HepG2 (cell line): ENCODE measurements at regions not wholly inside any gene's neighbourhood (a gene's known extent, or its start where the extent isn't known, plus 50 kb on each side); places are given as distances from the start of the nearest gene placed in this dataset.

Source experiments
- ATAC-seq: fragments of 200-7000 bp; cut with Tn5 transposase; 3 replicates; pipeline ENCODE4 v1.9.1; 2020; ENCODE audit warnings: mild to moderate bottlenecking, moderate library complexity
- BruUV-seq: library from RNA; stranded (reverse); fragments of 400-500 nt; replicated peaks from 2 replicates; lab custom pipeline; 2021; lab: Mats Ljungman, UMichigan
- CTCF ChIA-PET: fragments of 300-600 bp; formaldehyde crosslinking; extraction: SDS; loops from one replicate; lab custom pipeline; 2021; ENCODE audit warnings: low total read pairs, inconsistent platforms, low intra/inter-chr PET ratio; lab: Yijun Ruan, JAX
- POLR2A ChIA-PET: fragments of 350-600 bp; sonication (Branson Sonifier 250); formaldehyde crosslinking; loops from one replicate; lab custom pipeline; 2020; ENCODE audit warnings: antibody characterized with exemption, inconsistent platforms; lab: Yijun Ruan, JAX
- DNase-seq: peaks from one replicate; pipeline ENCODE4 v3.0.0-alpha.2; 2015; ENCODE audit warnings: low spot score
- FAIRE-seq: peaks from 3 replicates; lab custom pipeline; 2011; peaks lifted over from hg19 to GRCh38; lab: Jason Lieb, UNC
- H2AFZ ChIP-seq: one replicate; pipeline ENCODE4 v1.6.1; 2011; ENCODE audit warnings: low read length, inconsistent platforms
- H3K27ac ChIP-seq: fragments of 300-600 bp; 3 replicates; pipeline ENCODE4 v1.8.0; 2011; ENCODE audit warnings: mixed run types, mild to moderate bottlenecking, mixed read lengths, low read length, inconsistent platforms; ENCODE audit not compliant: insufficient read depth; ENCODE audit errors: extremely low read length
- H3K27me3 ChIP-seq, 2 experiments: fragments of 200-600 bp in 1 of 2; 2 replicates in 1 of 2; 3 replicates in 1 of 2; pipeline versions ENCODE4 v1.6.0 to v1.8.0; 2011; ENCODE audit warnings: low read length in 2 of 2, mild to moderate bottlenecking in 2 of 2, moderate library complexity in 2 of 2, inconsistent platforms in 1 of 2; ENCODE audit not compliant: insufficient read depth in 2 of 2, control insufficient read depth in 1 of 2
- H3K36me3 ChIP-seq, 2 experiments: fragments of 200-600 bp in 1 of 2; replicated peaks in 1 of 2; 2 replicates in 1 of 2; 3 replicates in 1 of 2; pipeline versions ENCODE4 v1.5.1 to v1.8.0; 2011; ENCODE audit warnings: low read length in 2 of 2, inconsistent platforms in 1 of 2; ENCODE audit not compliant: insufficient read depth in 2 of 2, control insufficient read depth in 1 of 2
- H3K4me1 ChIP-seq: 2 replicates; pipeline ENCODE4 v1.5.1; 2012; ENCODE audit warnings: low read length, inconsistent platforms; ENCODE audit not compliant: insufficient read depth
- H3K4me2 ChIP-seq: 2 replicates; pipeline ENCODE4 v1.6.0; 2011; ENCODE audit warnings: low read depth, low read length, inconsistent platforms
- H3K4me3 ChIP-seq, 3 experiments: fragments of 200-600 bp in 1 of 3; sonication (generic), shearing (Covaris generic) in 1 of 3; replicated peaks in 1 of 3; 2 replicates each; pipeline ENCODE4 v1.5.1; 2011 to 2016; ENCODE audit warnings: low read length in 3 of 3, inconsistent platforms in 2 of 3, low read depth in 2 of 3, mild to moderate bottlenecking in 2 of 3, control low read depth in 1 of 3, mixed read lengths in 1 of 3; ENCODE audit not compliant: insufficient read depth in 1 of 3
- H3K79me2 ChIP-seq: one replicate; pipeline ENCODE4 v1.6.1; 2011; ENCODE audit warnings: low read length, inconsistent platforms; ENCODE audit not compliant: insufficient read depth
- H3K9ac ChIP-seq: 2 replicates; pipeline ENCODE4 v1.6.0; 2011; ENCODE audit warnings: mild to moderate bottlenecking, low read depth, low read length, inconsistent platforms; ENCODE audit not compliant: insufficient read depth
- H3K9me3 ChIP-seq: 2 replicates; pipeline ENCODE4 v1.5.1; 2012; ENCODE audit warnings: mild to moderate bottlenecking, low read length
- H4K20me1 ChIP-seq: 2 replicates; pipeline ENCODE4 v1.6.0; 2011; ENCODE audit warnings: inconsistent platforms, mild to moderate bottlenecking, low read length, moderate library complexity; ENCODE audit not compliant: insufficient read depth
- ATF7 ChIP-seq, 2 experiments: fragments of 450-650 bp in 1 of 2; sonication (generic) in 1 of 2; formaldehyde crosslinking in 1 of 2; IDR thresholded peaks; 2 replicates each; pipeline versions ENCODE4 v1.4.0 to v1.6.1; 2016 to 2020; ENCODE audit warnings: antibody characterized with exemption in 1 of 2, mild to moderate bottlenecking in 1 of 2, missing genetic modification reagents in 1 of 2
- DPF2 ChIP-seq: sonication (generic); formaldehyde crosslinking; IDR thresholded peaks from 2 replicates; pipeline ENCODE4 v1.4.0; 2020; ENCODE audit warnings: mild to moderate bottlenecking, low read depth, missing genetic modification reagents, borderline replicate concordance
- ELF1 ChIP-seq: sonication (generic); formaldehyde crosslinking; IDR thresholded peaks from 2 replicates; pipeline ENCODE4 v1.4.0; 2020; ENCODE audit warnings: missing genetic modification reagents
- GATAD1 ChIP-seq: IDR thresholded peaks from 2 replicates; pipeline ENCODE4 v1.6.1; 2016; ENCODE audit warnings: missing genetic modification reagents, missing compliant biosample characterization
- KAT8 ChIP-seq: IDR thresholded peaks from 2 replicates; pipeline ENCODE4 v1.6.1; 2016; ENCODE audit warnings: missing genetic modification reagents, missing compliant biosample characterization
- MXD4 ChIP-seq: IDR thresholded peaks from 2 replicates; pipeline ENCODE4 v1.6.1; 2016; ENCODE audit warnings: mild to moderate bottlenecking, missing biosample characterization, missing genetic modification reagents
- PAF1 ChIP-seq: IDR thresholded peaks from 2 replicates; pipeline ENCODE4 v1.6.1; 2016; ENCODE audit warnings: missing genetic modification reagents, missing compliant biosample characterization
- PITX1 ChIP-seq: sonication (generic); formaldehyde crosslinking; IDR thresholded peaks from 2 replicates; pipeline ENCODE4 v1.5.1; 2020; ENCODE audit warnings: mild to moderate bottlenecking, missing genetic modification reagents
- RBFOX2 ChIP-seq: fragments of 200-400 bp; formaldehyde crosslinking; IDR thresholded peaks from 2 replicates; pipeline ENCODE4 v1.6.1; 2017; ENCODE audit warnings: low read depth, mild to moderate bottlenecking, low read length
- SP140L ChIP-seq: sonication (generic); formaldehyde crosslinking; IDR thresholded peaks from 2 replicates; pipeline ENCODE4 v1.4.0; 2020; ENCODE audit warnings: missing genetic modification reagents, borderline replicate concordance
- TARDBP ChIP-seq: sonication (generic); formaldehyde crosslinking; IDR thresholded peaks from 2 replicates; pipeline ENCODE4 v1.8.0; 2022; ENCODE audit warnings: mild to moderate bottlenecking, missing genetic modification reagents
- TP53 ChIP-seq: sonication (generic); formaldehyde crosslinking; conservative IDR thresholded peaks from 2 replicates; pipeline ENCODE4 v1.4.0; 2020; ENCODE audit warnings: missing genetic modification reagents
- ZKSCAN8 ChIP-seq: IDR thresholded peaks from 2 replicates; pipeline ENCODE4 v1.6.1; 2016; ENCODE audit warnings: borderline replicate concordance, missing genetic modification reagents, missing compliant biosample characterization
- ZNF160 ChIP-seq: sonication (generic); formaldehyde crosslinking; IDR thresholded peaks from 2 replicates; pipeline ENCODE4 v1.8.0; 2022; ENCODE audit warnings: mild to moderate bottlenecking, inconsistent platforms, missing genetic modification reagents
- ZNF350 ChIP-seq: sonication (generic); formaldehyde crosslinking; IDR thresholded peaks from 2 replicates; pipeline ENCODE4 v1.4.0; 2020; ENCODE audit warnings: mild to moderate bottlenecking, low read depth, missing genetic modification reagents, borderline replicate concordance
- ZNF367 ChIP-seq: sonication (generic); formaldehyde crosslinking; IDR thresholded peaks from 2 replicates; pipeline ENCODE4 v1.4.0; 2020; ENCODE audit warnings: missing genetic modification reagents, borderline replicate concordance
- ZNF501 ChIP-seq: sonication (generic); formaldehyde crosslinking; IDR thresholded peaks from 2 replicates; pipeline ENCODE4 v1.5.1; 2020; ENCODE audit warnings: mild to moderate bottlenecking, moderate library complexity, missing genetic modification reagents
- ZNF589 ChIP-seq: sonication (generic); formaldehyde crosslinking; conservative IDR thresholded peaks from 2 replicates; pipeline ENCODE4 v1.8.0; 2022; ENCODE audit warnings: mild to moderate bottlenecking, moderate library complexity, missing genetic modification reagents
- ZNF615 ChIP-seq: sonication (generic); formaldehyde crosslinking; IDR thresholded peaks from 2 replicates; pipeline ENCODE4 v1.5.0; 2020; ENCODE audit warnings: mild to moderate bottlenecking, missing genetic modification reagents, borderline replicate concordance
- ZNF720 ChIP-seq: sonication (generic); formaldehyde crosslinking; IDR thresholded peaks from 2 replicates; pipeline ENCODE4 v1.4.0; 2020; ENCODE audit warnings: missing genetic modification reagents
- ZNF780A ChIP-seq: sonication (generic); formaldehyde crosslinking; IDR thresholded peaks from 2 replicates; pipeline ENCODE4 v1.8.0; 2022; ENCODE audit warnings: mild to moderate bottlenecking, missing genetic modification reagents, moderate library complexity
- ZNF883 ChIP-seq: sonication (generic); formaldehyde crosslinking; IDR thresholded peaks from 2 replicates; pipeline ENCODE4 v1.5.1; 2020; ENCODE audit warnings: mild to moderate bottlenecking, missing genetic modification reagents; ENCODE audit errors: not compliant biosample characterization
- WGBS: methylation state at CpG from one replicate; pipeline ENCODE4 v1.1.6; 2017; ENCODE audit warnings: low lambda C conversion rate; 5-methylcytosine and 5-hydroxymethylcytosine counted together
- in situ Hi-C: cut with HindIII; loops from 2 replicates; pipeline ENCODE4 v1.10.0; 2017; ENCODE audit warnings: low pct_unique_long_range_greater_than_20kb; ENCODE audit not compliant: extremely low pct_ligation_motif_present
- intact Hi-C: fragments of 100-400 bp; cut with micrococcal nuclease; formaldehyde crosslinking; loops from one replicate; pipeline ENCODE4 v1.10.0; 2022; ENCODE audit not compliant: unreplicated experiment
- TF ChIP-seq, protein P1 (sequence below): sonication (generic); formaldehyde crosslinking; IDR thresholded peaks from 2 replicates; pipeline ENCODE4 v1.5.1; 2020; ENCODE audit warnings: mild to moderate bottlenecking, missing genetic modification reagents
- TF ChIP-seq, protein P2 (sequence below): sonication (generic); formaldehyde crosslinking; IDR thresholded peaks from 2 replicates; pipeline ENCODE4 v1.4.0; 2020; ENCODE audit warnings: missing genetic modification reagents

DNA sequence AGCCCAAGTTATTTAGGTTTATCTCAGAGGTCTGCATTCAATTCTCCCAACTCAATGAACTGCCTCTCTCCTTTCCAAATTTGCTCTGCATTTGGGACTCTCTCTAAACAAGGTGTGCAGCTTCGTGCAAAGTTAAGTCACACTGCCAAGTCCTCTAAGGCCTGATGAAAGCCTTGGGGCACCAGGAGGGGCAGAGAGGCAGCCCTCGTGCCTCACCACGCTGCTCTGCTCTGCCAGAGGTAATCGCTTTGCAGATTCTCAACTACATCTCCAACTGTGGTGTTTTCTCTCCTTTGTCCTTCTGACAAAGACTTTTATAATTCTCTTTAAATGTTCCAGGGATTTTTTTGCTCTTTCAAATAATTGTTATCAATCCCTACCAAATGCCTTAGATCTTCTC lies 283.0 kb downstream of the MEIS1 start:
- POLR2A ChIA-PET: no interaction called here
- WGBS: 2% methylated on average over 4 of the region's 4 CpGs
- in situ Hi-C loops: no loop called here

DNA sequence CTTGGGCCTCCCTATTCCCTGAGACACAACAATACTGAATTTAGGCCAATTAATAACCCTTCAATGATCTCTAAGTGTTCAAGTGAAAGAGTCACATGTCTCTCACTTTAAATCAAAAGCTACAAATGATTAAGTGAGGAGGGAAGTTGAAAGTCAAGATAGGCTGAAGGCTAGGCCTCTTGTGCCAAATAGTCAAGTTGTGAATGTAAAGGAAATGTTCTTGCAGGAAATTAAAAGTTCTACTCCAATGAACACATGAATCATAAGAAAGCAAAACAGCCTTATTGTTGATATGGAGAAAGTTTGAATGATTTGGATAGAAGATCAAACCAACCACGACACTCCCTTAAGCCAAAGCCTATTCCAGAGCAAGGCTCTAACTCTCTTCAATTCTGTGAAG lies 286.9 kb downstream of the MEIS1 start:
- FAIRE-seq (no peak), ATAC-seq (no peak), DNase-seq (no peak)
- H3K9me3 ChIP-seq: no peaks in the 10 kb centered on the region
- no peaks in the 10 kb centered on the region for H3K36me3 ChIP-seq
- H4K20me1 ChIP-seq: no peaks in the 10 kb centered on the region
- no peak overlapping the region for H2AFZ ChIP-seq
- no peak overlapping the region for H3K27ac ChIP-seq
- H3K9ac ChIP-seq: no peak overlapping the region
- 0% methylated on average over 1 of the region's 1 CpG for WGBS
- H3K27me3 ChIP-seq: no peaks in the 10 kb centered on the region
- H3K79me2 ChIP-seq: no peaks in the 10 kb centered on the region
- ChIA-PET CTCF (no interaction called here), POLR2A (no interaction called here)
- H3K4me1 ChIP-seq: no peaks in the 10 kb centered on the region
- no peak for TF ChIP-seq MXD4 (CRISPR knock-in tag)
- no peak for TF ChIP-seq ZNF501 (CRISPR knock-in tag)
- no peak for TF ChIP-seq ZNF589 (CRISPR knock-in tag)
- TF ChIP-seq, protein P1, sequence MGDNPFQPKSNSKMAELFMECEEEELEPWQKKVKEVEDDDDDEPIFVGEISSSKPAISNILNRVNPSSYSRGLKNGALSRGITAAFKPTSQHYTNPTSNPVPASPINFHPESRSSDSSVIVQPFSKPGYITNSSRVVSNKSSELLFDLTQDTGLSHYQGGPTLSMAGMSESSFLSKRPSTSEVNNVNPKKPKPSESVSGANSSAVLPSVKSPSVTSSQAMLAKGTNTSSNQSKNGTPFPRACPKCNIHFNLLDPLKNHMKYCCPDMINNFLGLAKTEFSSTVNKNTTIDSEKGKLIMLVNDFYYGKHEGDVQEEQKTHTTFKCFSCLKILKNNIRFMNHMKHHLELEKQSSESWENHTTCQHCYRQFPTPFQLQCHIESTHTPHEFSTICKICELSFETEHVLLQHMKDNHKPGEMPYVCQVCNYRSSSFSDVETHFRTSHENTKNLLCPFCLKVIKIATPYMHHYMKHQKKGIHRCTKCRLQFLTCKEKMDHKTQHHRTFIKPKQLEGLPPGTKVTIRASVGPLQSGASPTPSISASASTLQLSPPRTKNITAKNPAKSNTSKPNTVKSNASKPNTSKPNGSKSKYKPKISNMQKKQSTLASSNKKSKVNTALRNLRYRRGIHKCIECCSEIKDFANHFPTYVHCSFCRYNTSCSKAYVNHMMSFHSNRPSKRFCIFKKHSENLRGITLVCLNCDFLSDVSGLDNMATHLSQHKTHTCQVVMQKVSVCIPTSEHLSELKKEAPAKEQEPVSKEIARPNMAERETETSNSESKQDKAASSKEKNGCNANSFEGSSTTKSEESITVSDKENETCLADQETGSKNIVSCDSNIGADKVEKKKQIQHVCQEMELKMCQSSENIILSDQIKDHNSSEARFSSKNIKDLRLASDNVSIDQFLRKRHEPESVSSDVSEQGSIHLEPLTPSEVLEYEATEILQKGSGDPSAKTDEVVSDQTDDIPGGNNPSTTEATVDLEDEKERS (CRISPR knock-in tag): no peak
- no peak for TF ChIP-seq PAF1 (CRISPR knock-in tag)
- TF ChIP-seq ZNF780A (CRISPR knock-in tag): no peak
- no peak for TF ChIP-seq PITX1
- TF ChIP-seq DPF2 (CRISPR knock-in tag): no peak
- no peak for TF ChIP-seq ZNF720 (CRISPR knock-in tag)
- BruUV-seq: no TSS peak
- no peak overlapping the region for H3K4me2 ChIP-seq
- intact Hi-C loops: no loop called here
- in situ Hi-C loops: no loop called here
- H3K4me3 ChIP-seq: no peak overlapping the region

More for the DNA sequence above, 283.0 kb downstream of the MEIS1 start:
- H3K36me3 ChIP-seq: no peaks in the 10 kb centered on the region
- ATAC-seq: no peak
- H3K4me3 ChIP-seq: no peak overlapping the region
- no TSS peak for BruUV-seq
- H3K27ac ChIP-seq: no peak overlapping the region
- no peaks in the 10 kb centered on the region for H3K4me1 ChIP-seq
- FAIRE-seq: no peak
- H3K79me2 ChIP-seq: no peaks in the 10 kb centered on the region
- H3K4me2 ChIP-seq: no peak overlapping the region
- no peaks in the 10 kb centered on the region for H3K27me3 ChIP-seq
- H3K9ac ChIP-seq: no peak overlapping the region
- intact Hi-C loops: no loop called here
- DNase-seq: no peak
- H3K9me3 ChIP-seq: no peaks in the 10 kb centered on the region
- H4K20me1 ChIP-seq: no peaks in the 10 kb centered on the region
- TF ChIP-seq ZNF615 (CRISPR knock-in tag) (no peak), ZNF883 (CRISPR knock-in tag) (no peak), SP140L (CRISPR knock-in tag) (no peak), TP53 (CRISPR knock-in tag) (no peak), ZKSCAN8 (CRISPR knock-in tag) (no peak), ATF7 (IDR thresholded peaks at IDR 0.05) (no peak), ATF7 (CRISPR knock-in tag; IDR thresholded peaks at IDR 0.05) (no peak), RBFOX2 (no peak), GATAD1 (no peak), ZNF350 (CRISPR knock-in tag) (no peak), KAT8 (CRISPR knock-in tag) (no peak), ZNF160 (CRISPR knock-in tag) (no peak), TARDBP (CRISPR knock-in tag) (no peak), ELF1 (no peak), ZNF367 (CRISPR knock-in tag) (no peak)
- TF ChIP-seq, protein P2, sequence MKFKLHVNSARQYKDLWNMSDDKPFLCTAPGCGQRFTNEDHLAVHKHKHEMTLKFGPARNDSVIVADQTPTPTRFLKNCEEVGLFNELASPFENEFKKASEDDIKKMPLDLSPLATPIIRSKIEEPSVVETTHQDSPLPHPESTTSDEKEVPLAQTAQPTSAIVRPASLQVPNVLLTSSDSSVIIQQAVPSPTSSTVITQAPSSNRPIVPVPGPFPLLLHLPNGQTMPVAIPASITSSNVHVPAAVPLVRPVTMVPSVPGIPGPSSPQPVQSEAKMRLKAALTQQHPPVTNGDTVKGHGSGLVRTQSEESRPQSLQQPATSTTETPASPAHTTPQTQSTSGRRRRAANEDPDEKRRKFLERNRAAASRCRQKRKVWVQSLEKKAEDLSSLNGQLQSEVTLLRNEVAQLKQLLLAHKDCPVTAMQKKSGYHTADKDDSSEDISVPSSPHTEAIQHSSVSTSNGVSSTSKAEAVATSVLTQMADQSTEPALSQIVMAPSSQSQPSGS (CRISPR knock-in tag): no peak
- TF ChIP-seq, all 625 proteins: peak for 0
- no peak overlapping the region for H2AFZ ChIP-seq
- CTCF ChIA-PET: no interaction called here
